ENCODE measurements at regions not wholly inside any gene's neighbourhood (a gene's known extent, or its start where the extent isn't known, plus 50 kb on each side); places are given as distances from the start of the nearest gene placed in this dataset.

DNA sequence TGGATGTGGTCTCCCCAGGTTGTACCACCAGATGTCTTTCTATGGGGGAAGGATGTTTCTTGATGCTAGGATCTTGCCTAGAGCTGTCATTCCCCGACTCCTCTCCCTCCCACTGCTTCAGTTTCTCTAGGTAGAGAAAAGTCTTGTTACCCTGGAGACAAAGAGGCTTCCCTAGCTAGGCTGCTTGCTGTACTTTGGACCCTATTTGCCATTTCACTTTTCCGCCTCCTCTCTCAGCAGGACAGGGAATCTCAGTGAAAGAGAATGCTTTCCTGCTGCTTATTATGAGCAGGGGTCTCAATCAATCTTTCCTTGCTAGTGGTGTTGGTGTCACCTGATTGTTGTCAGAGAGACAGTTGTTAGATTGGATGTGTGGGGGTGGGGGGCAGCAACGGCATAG lies 818.8 kb upstream of the GYPC start (continued):
- TF ChIP-seq, protein P1, sequence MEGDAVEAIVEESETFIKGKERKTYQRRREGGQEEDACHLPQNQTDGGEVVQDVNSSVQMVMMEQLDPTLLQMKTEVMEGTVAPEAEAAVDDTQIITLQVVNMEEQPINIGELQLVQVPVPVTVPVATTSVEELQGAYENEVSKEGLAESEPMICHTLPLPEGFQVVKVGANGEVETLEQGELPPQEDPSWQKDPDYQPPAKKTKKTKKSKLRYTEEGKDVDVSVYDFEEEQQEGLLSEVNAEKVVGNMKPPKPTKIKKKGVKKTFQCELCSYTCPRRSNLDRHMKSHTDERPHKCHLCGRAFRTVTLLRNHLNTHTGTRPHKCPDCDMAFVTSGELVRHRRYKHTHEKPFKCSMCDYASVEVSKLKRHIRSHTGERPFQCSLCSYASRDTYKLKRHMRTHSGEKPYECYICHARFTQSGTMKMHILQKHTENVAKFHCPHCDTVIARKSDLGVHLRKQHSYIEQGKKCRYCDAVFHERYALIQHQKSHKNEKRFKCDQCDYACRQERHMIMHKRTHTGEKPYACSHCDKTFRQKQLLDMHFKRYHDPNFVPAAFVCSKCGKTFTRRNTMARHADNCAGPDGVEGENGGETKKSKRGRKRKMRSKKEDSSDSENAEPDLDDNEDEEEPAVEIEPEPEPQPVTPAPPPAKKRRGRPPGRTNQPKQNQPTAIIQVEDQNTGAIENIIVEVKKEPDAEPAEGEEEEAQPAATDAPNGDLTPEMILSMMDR (conservative IDR thresholded peaks at IDR 0.05; ENCODE audit: low read depth in 2 of 2), result no peak
- no peak for TF ChIP-seq POLR2AphosphoS5 (IDR thresholded peaks at IDR 0.05; ENCODE audit: low read depth)
- no peak for TF ChIP-seq EZH2phosphoT487 (IDR thresholded peaks at IDR 0.05; ENCODE audit: unreplicated experiment)
- TF ChIP-seq NANOG (IDR thresholded peaks at IDR 0.05; ENCODE audit: borderline replicate concordance), result no peak
- TF ChIP-seq, protein P2, sequence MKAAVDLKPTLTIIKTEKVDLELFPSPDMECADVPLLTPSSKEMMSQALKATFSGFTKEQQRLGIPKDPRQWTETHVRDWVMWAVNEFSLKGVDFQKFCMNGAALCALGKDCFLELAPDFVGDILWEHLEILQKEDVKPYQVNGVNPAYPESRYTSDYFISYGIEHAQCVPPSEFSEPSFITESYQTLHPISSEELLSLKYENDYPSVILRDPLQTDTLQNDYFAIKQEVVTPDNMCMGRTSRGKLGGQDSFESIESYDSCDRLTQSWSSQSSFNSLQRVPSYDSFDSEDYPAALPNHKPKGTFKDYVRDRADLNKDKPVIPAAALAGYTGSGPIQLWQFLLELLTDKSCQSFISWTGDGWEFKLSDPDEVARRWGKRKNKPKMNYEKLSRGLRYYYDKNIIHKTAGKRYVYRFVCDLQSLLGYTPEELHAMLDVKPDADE (IDR thresholded peaks at IDR 0.05), result no peak
- no peak for TF ChIP-seq ZNF114 (CRISPR knock-in tag; IDR thresholded peaks at IDR 0.05)

DNA sequence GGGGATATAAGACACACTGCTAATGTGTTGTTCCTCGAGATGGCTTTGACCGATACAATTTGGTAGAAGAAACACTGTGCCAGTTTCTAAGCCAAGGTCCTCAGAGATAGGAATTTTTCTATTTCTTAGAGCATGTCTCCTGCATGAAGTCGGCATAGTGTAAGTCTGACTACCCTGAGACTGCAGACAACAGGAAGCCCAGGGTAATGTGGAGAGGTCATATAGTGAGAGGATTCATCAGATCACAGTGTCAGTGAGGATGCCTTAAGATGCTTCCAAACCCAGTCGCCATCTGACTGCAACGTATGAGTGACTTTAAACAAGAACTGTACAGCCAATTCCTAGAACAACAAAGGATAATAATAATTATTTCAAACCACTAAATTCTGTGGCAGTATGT lies 818.3 kb upstream of the GYPC start:
- Histone ChIP-seq H3K36me3 (ENCODE audit: insufficient read depth) (no peaks in the 10 kb centered on the region), H4K20me1 (replicated peaks; ENCODE audit: insufficient read depth) (no peaks in the 10 kb centered on the region), H3K79me2 (replicated peaks; ENCODE audit: insufficient read depth) (no peaks in the 10 kb centered on the region), H3K4me3 (no peak overlapping the region), H3K4me1 (ENCODE audit: insufficient read depth) (peaks cover 12% of the 10 kb centered on the region; the same call in 1 of the 2 replicates), H3K27ac (ENCODE audit: low read depth) (no peak overlapping the region), H2AFZ (no peak overlapping the region), H3K9me2 (ENCODE audit: insufficient read depth) (no peaks in the 10 kb centered on the region), H3K4me2 (no peak overlapping the region), H3K27me3 (ENCODE audit: insufficient read depth) (no peaks in the 10 kb centered on the region), H3F3A (replicated peaks; ENCODE audit: low read depth) (no peaks in the 10 kb centered on the region)
- ATAC-seq (peak; percentile 41; the same call in 2 of the 3 replicates), DNase-seq (ENCODE audit: low spot score) (no peak)
- peaks cover 22% of the 10 kb centered on the region; the same call in 2 of the 3 replicates for H3K4me1 Mint-ChIP-seq
- no peak overlapping the region for H3K4me3 Mint-ChIP-seq
- no peak overlapping the region for H3K27ac Mint-ChIP-seq
- peaks cover 4% of the 10 kb centered on the region; the same call in 1 of the 3 replicates for H3K9me3 Mint-ChIP-seq
- TF ChIP-seq, protein P3, sequence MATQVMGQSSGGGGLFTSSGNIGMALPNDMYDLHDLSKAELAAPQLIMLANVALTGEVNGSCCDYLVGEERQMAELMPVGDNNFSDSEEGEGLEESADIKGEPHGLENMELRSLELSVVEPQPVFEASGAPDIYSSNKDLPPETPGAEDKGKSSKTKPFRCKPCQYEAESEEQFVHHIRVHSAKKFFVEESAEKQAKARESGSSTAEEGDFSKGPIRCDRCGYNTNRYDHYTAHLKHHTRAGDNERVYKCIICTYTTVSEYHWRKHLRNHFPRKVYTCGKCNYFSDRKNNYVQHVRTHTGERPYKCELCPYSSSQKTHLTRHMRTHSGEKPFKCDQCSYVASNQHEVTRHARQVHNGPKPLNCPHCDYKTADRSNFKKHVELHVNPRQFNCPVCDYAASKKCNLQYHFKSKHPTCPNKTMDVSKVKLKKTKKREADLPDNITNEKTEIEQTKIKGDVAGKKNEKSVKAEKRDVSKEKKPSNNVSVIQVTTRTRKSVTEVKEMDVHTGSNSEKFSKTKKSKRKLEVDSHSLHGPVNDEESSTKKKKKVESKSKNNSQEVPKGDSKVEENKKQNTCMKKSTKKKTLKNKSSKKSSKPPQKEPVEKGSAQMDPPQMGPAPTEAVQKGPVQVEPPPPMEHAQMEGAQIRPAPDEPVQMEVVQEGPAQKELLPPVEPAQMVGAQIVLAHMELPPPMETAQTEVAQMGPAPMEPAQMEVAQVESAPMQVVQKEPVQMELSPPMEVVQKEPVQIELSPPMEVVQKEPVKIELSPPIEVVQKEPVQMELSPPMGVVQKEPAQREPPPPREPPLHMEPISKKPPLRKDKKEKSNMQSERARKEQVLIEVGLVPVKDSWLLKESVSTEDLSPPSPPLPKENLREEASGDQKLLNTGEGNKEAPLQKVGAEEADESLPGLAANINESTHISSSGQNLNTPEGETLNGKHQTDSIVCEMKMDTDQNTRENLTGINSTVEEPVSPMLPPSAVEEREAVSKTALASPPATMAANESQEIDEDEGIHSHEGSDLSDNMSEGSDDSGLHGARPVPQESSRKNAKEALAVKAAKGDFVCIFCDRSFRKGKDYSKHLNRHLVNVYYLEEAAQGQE (IDR thresholded peaks at IDR 0.05; ENCODE audit: unreplicated experiment), result no peak
- TF ChIP-seq POLR2AphosphoS5 (IDR thresholded peaks at IDR 0.05; ENCODE audit: low read depth), result no peak
- no peak for TF ChIP-seq CREB1 (CRISPR knock-in tag; IDR thresholded peaks at IDR 0.05; ENCODE audit: low read depth)
- no peaks in the 10 kb centered on the region for H3K27me3 Mint-ChIP-seq (ENCODE audit: insufficient read depth, low read depth, poor library complexity)
- no peaks in the 10 kb centered on the region; the same call in 2 of the 3 replicates for H3K36me3 Mint-ChIP-seq (ENCODE audit: low read depth)
